NT2/D1 (cell line): ENCODE measurements at regions not wholly inside any gene's neighbourhood (a gene's known extent, or its start where the extent isn't known, plus 50 kb on each side); places are given as distances from the start of the nearest gene placed in this dataset.

Experiments used
- DNase-seq: peaks from one replicate; pipeline ENCODE4 v3.0.0-alpha.2; 2011; ENCODE audit warnings: low read depth, low spot score
- H3K27me3 ChIP-seq: 2 replicates; pipeline ENCODE4 v1.6.0; 2011; ENCODE audit warnings: mild to moderate bottlenecking; ENCODE audit not compliant: insufficient read length, insufficient read depth
- H3K36me3 ChIP-seq: 2 replicates; pipeline ENCODE4 v1.6.1; 2011; ENCODE audit warnings: mild to moderate bottlenecking, low read length, mixed read lengths; ENCODE audit not compliant: insufficient read depth, insufficient read length
- H3K4me1 ChIP-seq: 2 replicates; pipeline ENCODE4 v1.5.1; 2011; ENCODE audit not compliant: insufficient read depth, insufficient read length
- H3K4me3 ChIP-seq: 2 replicates; pipeline ENCODE4 v1.5.1; 2011; ENCODE audit warnings: low read depth; ENCODE audit not compliant: insufficient read length
- H3K9ac ChIP-seq: 2 replicates; pipeline ENCODE4 v1.6.0; 2011; ENCODE audit warnings: low read depth; ENCODE audit not compliant: insufficient read length
- H3K9me3 ChIP-seq: 2 replicates; pipeline ENCODE4 v1.5.1; 2011; ENCODE audit warnings: mild to moderate bottlenecking, low read length; ENCODE audit not compliant: insufficient read depth
- SUZ12 ChIP-seq: IDR thresholded peaks from 2 replicates; pipeline ENCODE4 v1.6.1; 2011; ENCODE audit not compliant: insufficient read length, insufficient read depth; ENCODE audit errors: extremely low read depth
- YY1 ChIP-seq: IDR thresholded peaks from 2 replicates; pipeline ENCODE4 v1.6.1; 2011; ENCODE audit not compliant: insufficient read length, insufficient read depth
- ZNF274 ChIP-seq: IDR thresholded peaks from 2 replicates; pipeline ENCODE4 v1.6.1; 2011; ENCODE audit warnings: mild to moderate bottlenecking, low read depth, low read length

DNA sequence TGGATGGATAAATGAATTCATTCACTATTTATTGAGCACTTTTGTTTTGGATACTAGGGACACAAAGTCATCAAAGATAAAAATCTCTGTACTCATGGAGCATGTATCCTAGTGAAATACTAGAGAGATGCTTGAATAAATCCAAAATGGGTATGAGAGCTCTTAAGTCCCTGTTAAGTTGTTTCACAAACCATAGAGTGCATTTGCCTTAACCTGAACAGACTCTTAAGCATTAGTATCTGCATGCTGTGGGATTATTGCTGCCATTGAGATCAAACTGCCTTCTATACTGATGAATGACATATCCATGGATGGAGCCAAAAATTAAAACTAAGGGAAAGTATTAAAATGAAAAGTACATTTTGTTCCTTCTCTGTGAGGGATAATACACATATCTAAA, 206.5 kb upstream of the KRR1 start:
- Histone ChIP-seq H3K9me3 (no peaks in the 10 kb centered on the region), H3K4me1 (no peaks in the 10 kb centered on the region), H3K36me3 (no peaks in the 10 kb centered on the region), H3K4me3 (no peak overlapping the region), H3K27me3 (no peaks in the 10 kb centered on the region), H3K9ac (no peak overlapping the region)
- no peak for TF ChIP-seq SUZ12
- no peak for TF ChIP-seq YY1
- no peak for TF ChIP-seq ZNF274
- no peak for DNase-seq

DNA sequence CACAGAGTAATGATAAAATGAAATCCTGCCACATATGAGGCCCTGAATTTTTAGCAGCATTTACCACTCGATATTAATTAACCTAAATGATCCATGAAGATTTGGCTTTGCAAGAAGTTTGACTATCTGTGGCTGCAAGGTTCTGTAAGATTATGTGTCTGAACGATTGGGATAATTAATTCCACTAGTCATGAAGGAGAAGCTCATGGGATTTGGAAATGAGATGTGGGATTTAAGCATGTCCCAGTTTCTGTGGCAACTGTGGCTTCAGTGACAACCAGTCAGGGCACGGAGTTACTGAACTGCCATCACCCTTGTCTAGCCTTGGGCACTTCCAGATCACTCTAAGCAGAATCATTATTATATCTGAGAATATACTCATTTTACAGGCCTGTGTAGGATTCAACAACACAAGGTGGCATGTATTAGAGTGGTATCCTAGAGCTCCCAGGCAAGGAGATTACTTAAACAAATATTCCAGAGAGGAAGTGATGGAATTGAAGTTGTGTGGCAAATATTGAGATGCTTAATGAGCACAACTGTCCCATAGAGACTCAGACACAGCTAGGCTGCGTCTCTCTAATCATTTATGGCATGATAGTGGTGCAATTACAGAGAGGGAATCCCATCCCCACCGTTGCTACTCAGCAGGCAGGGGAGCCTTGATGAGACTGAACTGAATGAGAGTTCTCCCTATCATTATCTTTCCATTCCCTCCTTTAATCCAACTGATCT, 205.0 kb upstream of the KRR1 start:
- DNase-seq, result no peak
- Histone ChIP-seq H3K4me1 (no peaks in the 10 kb centered on the region), H3K9me3 (no peaks in the 10 kb centered on the region)

DNA sequence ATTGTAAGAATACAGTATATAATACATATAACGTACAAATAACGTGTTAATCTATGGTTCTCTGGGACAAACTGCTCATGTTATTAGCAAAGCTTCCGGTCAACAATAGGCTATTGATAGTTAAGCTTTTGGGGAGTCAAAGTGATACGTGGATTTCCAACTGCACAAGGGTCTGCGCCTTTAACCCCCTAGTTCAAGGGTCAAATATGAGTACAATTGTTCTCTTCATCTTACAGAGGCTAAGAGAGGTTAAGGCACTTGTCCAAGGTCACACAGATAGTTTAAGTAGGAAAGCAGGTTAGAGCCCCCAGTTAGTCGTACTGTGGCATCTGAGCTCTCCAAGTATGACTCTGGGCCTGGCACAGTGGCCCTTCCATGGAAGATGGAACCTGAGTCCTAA, 204.3 kb upstream of the KRR1 start:
- no peaks in the 10 kb centered on the region for H3K4me1 ChIP-seq
- H3K36me3 ChIP-seq, result no peaks in the 10 kb centered on the region
- H3K9ac ChIP-seq, result no peak overlapping the region
- TF ChIP-seq YY1, result no peak
- H3K9me3 ChIP-seq, result no peaks in the 10 kb centered on the region
- no peaks in the 10 kb centered on the region for H3K27me3 ChIP-seq
- DNase-seq, result no peak
- H3K4me3 ChIP-seq, result no peak overlapping the region

More for the DNA sequence above, 205.0 kb upstream of the KRR1 start:
- H3K9ac ChIP-seq, result no peak overlapping the region
- no peaks in the 10 kb centered on the region for H3K27me3 ChIP-seq
- no peaks in the 10 kb centered on the region for H3K36me3 ChIP-seq
- no peak for TF ChIP-seq YY1
- no peak overlapping the region for H3K4me3 ChIP-seq

DNA sequence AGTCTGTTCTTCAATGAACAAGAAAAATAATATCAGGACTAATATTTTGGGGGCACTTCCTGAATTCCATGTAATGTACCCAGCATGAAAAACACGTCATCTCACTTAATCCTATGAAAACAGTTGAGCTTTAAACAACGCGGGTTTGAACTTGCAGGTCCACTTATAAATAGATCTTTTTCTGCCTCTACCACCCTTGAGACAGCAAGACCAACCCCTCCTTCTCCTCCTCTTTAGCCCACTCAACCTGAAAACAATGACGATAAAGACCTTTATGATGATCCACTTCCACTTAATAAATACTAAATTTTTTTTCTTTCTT, 203.9 kb upstream of the KRR1 start:
- Histone ChIP-seq H3K4me3 (no peak overlapping the region), H3K4me1 (no peaks in the 10 kb centered on the region), H3K27me3 (no peaks in the 10 kb centered on the region), H3K9me3 (no peaks in the 10 kb centered on the region), H3K36me3 (no peaks in the 10 kb centered on the region), H3K9ac (no peak overlapping the region)
- DNase-seq, result no peak
- TF ChIP-seq YY1 (no peak), SUZ12 (no peak)

DNA sequence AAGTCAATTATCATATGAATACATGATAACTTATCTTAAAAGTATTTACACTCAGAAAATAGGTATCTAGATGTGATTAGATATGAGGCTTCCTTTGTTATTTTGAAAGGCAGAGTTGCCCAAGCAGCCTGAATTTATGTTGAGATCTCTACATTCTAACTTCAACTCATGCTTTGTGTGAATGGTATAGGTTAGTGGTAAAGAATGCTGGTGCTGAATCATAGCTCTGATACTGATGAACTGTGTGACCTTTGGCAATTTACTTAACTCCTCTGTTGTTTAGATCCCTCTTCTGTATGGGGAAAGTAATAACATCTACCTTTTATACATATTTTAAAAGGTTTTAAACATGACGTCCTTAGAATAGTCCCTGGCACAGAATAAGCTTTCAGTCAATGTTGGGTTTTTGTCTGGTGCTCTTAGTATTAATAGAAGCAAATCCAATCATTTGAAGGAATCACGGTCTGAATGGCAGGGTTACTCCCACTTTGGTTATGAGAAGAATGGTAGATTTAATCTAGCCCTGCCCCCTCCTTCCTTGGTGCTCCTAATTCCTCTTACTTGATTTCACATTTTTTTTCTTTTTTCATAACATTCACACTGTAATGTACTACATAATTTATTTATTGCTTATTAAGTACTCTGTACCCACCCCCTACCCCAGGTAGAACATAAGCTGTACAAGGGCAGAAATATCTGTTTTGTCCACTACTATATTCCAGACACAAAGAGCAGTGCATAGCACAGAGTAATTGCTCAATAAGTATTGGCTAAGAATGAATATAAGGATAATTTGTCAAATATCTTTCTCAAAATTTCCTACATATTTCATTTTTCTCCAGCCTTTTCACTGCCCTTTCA, 203.3 kb upstream of the KRR1 start:
- Histone ChIP-seq H3K36me3 (no peaks in the 10 kb centered on the region), H3K9ac (no peak overlapping the region), H3K4me3 (no peak overlapping the region), H3K4me1 (no peaks in the 10 kb centered on the region), H3K9me3 (no peaks in the 10 kb centered on the region), H3K27me3 (no peaks in the 10 kb centered on the region)
- DNase-seq, result no peak
- TF ChIP-seq SUZ12 (no peak), ZNF274 (no peak), YY1 (no peak)

DNA sequence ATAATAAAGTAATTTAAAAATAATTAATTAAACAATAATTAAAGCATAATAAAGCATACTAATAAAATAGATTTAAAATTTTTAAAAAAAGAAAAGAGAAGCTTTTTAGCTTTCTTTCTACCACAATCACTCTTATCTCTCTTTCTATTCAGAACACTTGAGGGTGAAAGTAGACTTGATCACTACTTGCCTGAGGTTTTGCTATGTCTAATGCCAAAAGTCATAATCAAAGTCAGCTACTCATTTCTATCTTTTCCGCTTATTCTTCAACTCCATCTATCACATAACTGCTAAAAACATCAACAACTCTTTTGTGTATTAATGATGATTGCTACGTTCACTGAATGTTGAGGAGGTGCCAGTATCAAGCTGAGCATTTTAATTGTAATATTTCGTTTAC, 202.0 kb upstream of the KRR1 start:
- DNase-seq, result no peak
- Histone ChIP-seq H3K4me3 (no peak overlapping the region), H3K36me3 (no peaks in the 10 kb centered on the region), H3K9ac (no peak overlapping the region), H3K27me3 (no peaks in the 10 kb centered on the region), H3K4me1 (no peaks in the 10 kb centered on the region), H3K9me3 (no peaks in the 10 kb centered on the region)
- TF ChIP-seq SUZ12 (no peak), ZNF274 (no peak), YY1 (no peak)

DNA sequence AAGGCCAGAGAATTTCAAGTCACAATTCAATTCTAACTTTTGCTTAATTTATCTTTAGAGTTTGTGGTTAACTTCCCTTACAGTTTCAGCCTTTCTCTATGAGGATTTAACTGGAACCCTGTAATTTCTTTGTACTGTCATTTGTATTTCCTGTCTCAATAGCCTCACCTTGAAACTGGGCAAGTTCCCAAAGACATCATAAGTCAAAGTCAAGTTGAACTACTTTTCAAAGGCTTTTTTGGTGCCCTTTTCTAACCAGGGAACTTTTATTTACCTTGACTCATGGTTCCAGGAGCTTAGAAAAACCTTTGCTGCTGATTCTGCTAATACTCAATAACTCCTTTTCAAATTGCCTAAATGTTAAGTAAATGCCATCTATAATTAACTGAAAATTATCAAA, 200.8 kb upstream of the KRR1 start:
- Histone ChIP-seq H3K9ac (no peak overlapping the region), H3K27me3 (no peaks in the 10 kb centered on the region), H3K4me1 (no peaks in the 10 kb centered on the region), H3K9me3 (no peaks in the 10 kb centered on the region), H3K4me3 (no peak overlapping the region), H3K36me3 (no peaks in the 10 kb centered on the region)
- DNase-seq, result no peak
- TF ChIP-seq YY1, result no peak
- no peak for TF ChIP-seq ZNF274
- no peak for TF ChIP-seq SUZ12
